Vagina (tissue), 2 donors: ENCODE measurements at regions not wholly inside any gene's neighbourhood (a gene's known extent, or its start where the extent isn't known, plus 50 kb on each side); places are given as distances from the start of the nearest gene placed in this dataset.

ENCODE experiments used
- CTCF ChIP-seq, 3 experiments: fragments of 450-650 bp in 2 of 3; fragments of 200-600 bp in 1 of 3; sonication (generic) in 1 of 3; IDR thresholded peaks; one replicate each; pipeline ENCODE4 v1.5.1; 2017 to 2019; ENCODE audit warnings: antibody characterized with exemption in 3 of 3, mild to moderate bottlenecking in 2 of 3, moderate library complexity in 2 of 3
- POLR2A ChIP-seq, 2 donors: fragments of 450-650 bp; IDR thresholded peaks; one replicate each; pipeline ENCODE4 v1.6.1; 2017; ENCODE audit warnings: antibody characterized with exemption in 2 of 2, mild to moderate bottlenecking in 2 of 2, moderate library complexity in 2 of 2

- TF ChIP-seq CTCF (IDR thresholded peaks at IDR 0.05) (no peak), POLR2A (IDR thresholded peaks at IDR 0.05) (no peak)
These were observed 205.0 kb upstream of the RAD23B start for GRCh38 chr9:107078061-107078460.
